ENCODE measurements at regions not wholly inside any gene's neighbourhood (a gene's known extent, or its start where the extent isn't known, plus 50 kb on each side); places are given as distances from the start of the nearest gene placed in this dataset.

DNA sequence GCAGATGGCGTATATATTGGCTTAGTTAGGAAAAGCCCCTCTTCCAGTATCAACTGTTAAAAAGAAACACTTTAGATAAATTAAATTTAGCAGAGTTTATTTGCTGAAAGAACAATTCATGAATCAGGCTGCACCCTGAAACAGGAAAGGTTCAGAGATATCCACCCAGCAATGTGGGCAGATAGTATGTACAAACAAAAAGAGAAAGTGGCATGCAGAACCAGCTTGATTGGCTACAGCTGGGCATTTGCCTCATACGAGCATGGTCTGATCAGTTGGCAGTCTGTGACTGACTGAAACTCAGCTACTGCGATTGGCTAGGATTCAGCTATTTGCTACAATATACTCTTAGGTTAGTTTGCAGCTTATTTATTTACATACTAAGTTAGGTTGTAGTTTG lies 98.2 kb downstream of the ZC3H11B start:
- Histone ChIP-seq H3K9ac (ENCODE audit: extremely low read depth, low read length, poor library complexity, severe bottlenecking) (no peak overlapping the region), H3K27ac (ENCODE audit: low read depth, low read length) (no peak overlapping the region), H3K4me1 (ENCODE audit: control insufficient read depth, insufficient read depth, low read length) (no peaks in the 10 kb centered on the region), H3K4me3 (ENCODE audit: low read length) (no peak overlapping the region), H3K27me3 (ENCODE audit: control insufficient read depth, insufficient read depth, low read length, poor library complexity, severe bottlenecking) (no peaks in the 10 kb centered on the region), H3K36me3 (ENCODE audit: control insufficient read depth, insufficient read depth, low read length) (no peaks in the 10 kb centered on the region), H3K9me3 (ENCODE audit: control insufficient read depth, low read length) (no peaks in the 10 kb centered on the region)
- Mint-ChIP-seq H3K36me3 (ENCODE audit: low read depth) (no peaks in the 10 kb centered on the region), H3K27ac (no peak overlapping the region), H3K9me3 (no peaks in the 10 kb centered on the region), H3K4me3 (no peak overlapping the region), H3K4me1 (no peaks in the 10 kb centered on the region), H3K27me3 (ENCODE audit: insufficient read depth) (no peaks in the 10 kb centered on the region)
- TF ChIP-seq, protein P1, sequence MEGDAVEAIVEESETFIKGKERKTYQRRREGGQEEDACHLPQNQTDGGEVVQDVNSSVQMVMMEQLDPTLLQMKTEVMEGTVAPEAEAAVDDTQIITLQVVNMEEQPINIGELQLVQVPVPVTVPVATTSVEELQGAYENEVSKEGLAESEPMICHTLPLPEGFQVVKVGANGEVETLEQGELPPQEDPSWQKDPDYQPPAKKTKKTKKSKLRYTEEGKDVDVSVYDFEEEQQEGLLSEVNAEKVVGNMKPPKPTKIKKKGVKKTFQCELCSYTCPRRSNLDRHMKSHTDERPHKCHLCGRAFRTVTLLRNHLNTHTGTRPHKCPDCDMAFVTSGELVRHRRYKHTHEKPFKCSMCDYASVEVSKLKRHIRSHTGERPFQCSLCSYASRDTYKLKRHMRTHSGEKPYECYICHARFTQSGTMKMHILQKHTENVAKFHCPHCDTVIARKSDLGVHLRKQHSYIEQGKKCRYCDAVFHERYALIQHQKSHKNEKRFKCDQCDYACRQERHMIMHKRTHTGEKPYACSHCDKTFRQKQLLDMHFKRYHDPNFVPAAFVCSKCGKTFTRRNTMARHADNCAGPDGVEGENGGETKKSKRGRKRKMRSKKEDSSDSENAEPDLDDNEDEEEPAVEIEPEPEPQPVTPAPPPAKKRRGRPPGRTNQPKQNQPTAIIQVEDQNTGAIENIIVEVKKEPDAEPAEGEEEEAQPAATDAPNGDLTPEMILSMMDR (conservative IDR thresholded peaks at IDR 0.05), result no peak
- DNase-seq, result no peak
- 84 to 100% methylated on average over 1 to 3 of the region's 3 CpGs for WGBS, 2 experiments (ENCODE audit: insufficient coverage in 1 of 2, insufficient read length in 1 of 2)

DNA sequence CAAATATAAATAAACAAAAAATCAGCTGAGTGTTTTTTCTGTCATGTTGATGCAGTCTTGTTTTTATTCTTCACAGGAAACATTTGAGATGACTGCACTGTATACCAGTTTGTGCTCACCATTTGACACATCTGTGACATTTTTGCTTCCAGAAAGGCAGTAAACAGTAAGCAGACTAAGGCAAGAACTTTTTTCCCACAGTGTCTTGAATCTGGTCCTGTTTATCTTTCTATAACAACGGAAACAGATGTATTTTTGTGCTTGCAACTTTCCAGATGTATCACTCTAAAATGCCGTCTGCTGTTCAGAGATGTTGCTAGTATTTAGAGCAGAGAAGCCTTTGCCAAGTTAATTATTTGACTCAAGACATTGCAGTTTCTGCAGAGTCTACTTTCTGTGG lies 105.5 kb downstream of the ZC3H11B start:
- Histone ChIP-seq H3K4me3 (ENCODE audit: low read length) (no peak overlapping the region), H3K9ac (ENCODE audit: extremely low read depth, low read length, poor library complexity, severe bottlenecking) (no peak overlapping the region), H3K27ac (ENCODE audit: low read depth, low read length) (no peak overlapping the region), H3K27me3 (ENCODE audit: control insufficient read depth, insufficient read depth, low read length, poor library complexity, severe bottlenecking) (no peaks in the 10 kb centered on the region), H3K36me3 (ENCODE audit: control insufficient read depth, insufficient read depth, low read length) (no peaks in the 10 kb centered on the region), H3K4me1 (ENCODE audit: control insufficient read depth, insufficient read depth, low read length) (no peaks in the 10 kb centered on the region), H3K9me3 (ENCODE audit: control insufficient read depth, low read length) (no peaks in the 10 kb centered on the region)
- H3K4me1 Mint-ChIP-seq, result peaks cover 3% of the 10 kb centered on the region
- no peak for DNase-seq
- H3K27ac Mint-ChIP-seq, result no peak overlapping the region
- no peaks in the 10 kb centered on the region for H3K9me3 Mint-ChIP-seq
- no peak overlapping the region for H3K4me3 Mint-ChIP-seq
- H3K27me3 Mint-ChIP-seq (ENCODE audit: insufficient read depth), result no peaks in the 10 kb centered on the region
- TF ChIP-seq, protein P1 (conservative IDR thresholded peaks at IDR 0.05), result no peak
- no peaks in the 10 kb centered on the region for H3K36me3 Mint-ChIP-seq (ENCODE audit: low read depth)
- WGBS, 2 experiments (ENCODE audit: insufficient coverage in 1 of 2, insufficient read length in 1 of 2), result 85 to 91% methylated on average over 2 of the region's 2 CpGs

DNA sequence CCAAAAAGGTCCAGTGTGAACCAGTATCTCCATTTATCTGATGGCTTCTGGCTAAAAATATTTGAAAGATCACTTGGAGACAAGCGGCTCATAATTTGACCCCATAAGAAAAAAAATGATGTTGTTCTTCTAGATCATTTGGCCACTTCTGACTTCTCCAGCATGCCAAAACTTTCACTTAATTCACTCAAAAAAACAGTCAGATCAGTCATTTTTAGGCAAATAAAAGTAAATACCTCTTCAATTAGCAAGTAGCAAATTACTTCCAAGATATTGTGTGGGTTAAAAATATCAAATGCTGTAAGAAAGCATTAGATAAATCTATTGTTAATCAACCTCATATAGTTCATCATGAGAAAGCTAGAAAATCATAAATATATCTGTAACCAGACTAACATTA lies 106.0 kb downstream of the ZC3H11B start:
- Mint-ChIP-seq H3K9me3 (no peaks in the 10 kb centered on the region), H3K36me3 (ENCODE audit: low read depth) (no peaks in the 10 kb centered on the region), H3K4me3 (no peak overlapping the region), H3K4me1 (peaks cover 3% of the 10 kb centered on the region), H3K27ac (no peak overlapping the region), H3K27me3 (ENCODE audit: insufficient read depth) (no peaks in the 10 kb centered on the region)
- Histone ChIP-seq H3K36me3 (ENCODE audit: control insufficient read depth, insufficient read depth, low read length) (no peaks in the 10 kb centered on the region), H3K9ac (ENCODE audit: extremely low read depth, low read length, poor library complexity, severe bottlenecking) (no peak overlapping the region), H3K27ac (ENCODE audit: low read depth, low read length) (no peak overlapping the region), H3K4me1 (ENCODE audit: control insufficient read depth, insufficient read depth, low read length) (no peaks in the 10 kb centered on the region), H3K9me3 (ENCODE audit: control insufficient read depth, low read length) (no peaks in the 10 kb centered on the region), H3K27me3 (ENCODE audit: control insufficient read depth, insufficient read depth, low read length, poor library complexity, severe bottlenecking) (no peaks in the 10 kb centered on the region), H3K4me3 (ENCODE audit: low read length) (no peak overlapping the region)
- DNase-seq, result no peak
- WGBS, 2 experiments (ENCODE audit: insufficient coverage in 1 of 2, insufficient read length in 1 of 2), result 96 to 100% methylated on average over 1 of the region's 1 CpG
- TF ChIP-seq, protein P1 (conservative IDR thresholded peaks at IDR 0.05), result no peak
